Osteocyte (in vitro differentiated cells): ENCODE measurements at regions not wholly inside any gene's neighbourhood (a gene's known extent, or its start where the extent isn't known, plus 50 kb on each side); places are given as distances from the start of the nearest gene placed in this dataset.

Experiments
- DNase-seq: peaks from one replicate; pipeline ENCODE4 v3.0.0; 2021; ENCODE audit warnings: mixed read lengths; ENCODE audit not compliant: unreplicated experiment; ENCODE audit errors: extremely low spot score
- H3K27ac Mint-ChIP-seq: one replicate; pipeline ENCODE4 v1.8.0; 2021; ENCODE audit warnings: mild to moderate bottlenecking, mixed read lengths; ENCODE audit not compliant: unreplicated experiment
- H3K27me3 Mint-ChIP-seq: one replicate; pipeline ENCODE4 v1.8.0; 2021; ENCODE audit warnings: mixed read lengths; ENCODE audit not compliant: unreplicated experiment
- H3K36me3 Mint-ChIP-seq: one replicate; pipeline ENCODE4 v1.8.0; 2021; ENCODE audit warnings: mixed read lengths; ENCODE audit not compliant: unreplicated experiment
- H3K4me1 Mint-ChIP-seq: one replicate; pipeline ENCODE4 v1.8.0; 2021; ENCODE audit warnings: mixed read lengths; ENCODE audit not compliant: unreplicated experiment
- H3K4me3 Mint-ChIP-seq: one replicate; pipeline ENCODE4 v1.8.0; 2021; ENCODE audit warnings: mild to moderate bottlenecking, moderate library complexity, mixed read lengths; ENCODE audit not compliant: unreplicated experiment
- H3K9me3 Mint-ChIP-seq: one replicate; pipeline ENCODE4 v1.8.0; 2021; ENCODE audit warnings: mixed read lengths; ENCODE audit not compliant: unreplicated experiment
- CTCF ChIP-seq: fragments of 200-600 bp; sonication (generic); IDR thresholded peaks from 2 replicates; pipeline ENCODE4 v1.5.0; 2021; ENCODE audit warnings: antibody characterized with exemption, mild to moderate bottlenecking, moderate library complexity

GRCh38 chr13:80029170-80029569 lies 311.8 kb downstream of the SPRY2 start:
- H3K4me1 Mint-ChIP-seq: peaks cover 7% of the 10 kb centered on the region
- no peaks in the 10 kb centered on the region for H3K36me3 Mint-ChIP-seq
- H3K27me3 Mint-ChIP-seq: no peaks in the 10 kb centered on the region
- no peak for TF ChIP-seq CTCF
- H3K4me3 Mint-ChIP-seq: no peak overlapping the region
- no peak overlapping the region for H3K27ac Mint-ChIP-seq
- no peak for DNase-seq
- H3K9me3 Mint-ChIP-seq: no peaks in the 10 kb centered on the region

GRCh38 chr13:80022146-80022545 lies 318.8 kb downstream of the SPRY2 start:
- Mint-ChIP-seq H3K27me3 (no peaks in the 10 kb centered on the region), H3K4me3 (no peak overlapping the region), H3K36me3 (no peaks in the 10 kb centered on the region), H3K9me3 (peaks cover 5% of the 10 kb centered on the region), H3K27ac (no peak overlapping the region), H3K4me1 (no peaks in the 10 kb centered on the region)
- TF ChIP-seq CTCF: no peak
- DNase-seq: no peak

- Mint-ChIP-seq H3K4me3 (no peak overlapping the region), H3K27me3 (no peaks in the 10 kb centered on the region), H3K27ac (no peak overlapping the region), H3K9me3 (peaks cover 5% of the 10 kb centered on the region), H3K36me3 (no peaks in the 10 kb centered on the region), H3K4me1 (no peaks in the 10 kb centered on the region)
- no peak for DNase-seq
- no peak for TF ChIP-seq CTCF
Measured at GRCh38 chr13:80012251-80012650, 328.7 kb downstream of the SPRY2 start.

GRCh38 chr13:80011448-80012212 lies 329.3 kb downstream of the SPRY2 start:
- Mint-ChIP-seq H3K4me3 (no peak overlapping the region), H3K27me3 (no peaks in the 10 kb centered on the region), H3K4me1 (no peaks in the 10 kb centered on the region), H3K27ac (no peak overlapping the region), H3K9me3 (peaks cover 5% of the 10 kb centered on the region), H3K36me3 (no peaks in the 10 kb centered on the region)
- DNase-seq: no peak
- TF ChIP-seq CTCF: no peak

GRCh38 chr13:80010846-80011245 lies 330.1 kb downstream of the SPRY2 start:
- Mint-ChIP-seq H3K9me3 (peaks cover 5% of the 10 kb centered on the region), H3K4me1 (no peaks in the 10 kb centered on the region), H3K27me3 (no peaks in the 10 kb centered on the region), H3K36me3 (no peaks in the 10 kb centered on the region), H3K27ac (no peak overlapping the region), H3K4me3 (no peak overlapping the region)
- no peak for TF ChIP-seq CTCF
- no peak for DNase-seq
